K562 (cell line): ENCODE measurements at regions not wholly inside any gene's neighbourhood (a gene's known extent, or its start where the extent isn't known, plus 50 kb on each side); places are given as distances from the start of the nearest gene placed in this dataset.

ENCODE experiments used
- JUND ChIP-seq, 2 experiments: IDR thresholded peaks; 2 replicates in 1 of 2; 3 replicates in 1 of 2; pipeline ENCODE4 v1.6.1; 2011; ENCODE audit warnings: borderline replicate concordance in 2 of 2, low read depth in 2 of 2, low read length in 2 of 2, improper control_type of control experiment in 1 of 2, missing biosample characterization in 1 of 2, missing genetic modification characterization in 1 of 2, missing genetic modification reagents in 1 of 2
- MTF1 ChIP-seq: fragments of 250-450 bp; sonication (Bioruptor Pico); IDR thresholded peaks from 2 replicates; pipeline ENCODE4 v1.9.0; 2021; ENCODE audit warnings: moderate library complexity, mild to moderate bottlenecking, inconsistent platforms, borderline replicate concordance
- PHF8 ChIP-seq: fragments of 200-600 bp; sonication (generic); IDR thresholded peaks from 2 replicates; pipeline ENCODE4 v1.6.1; 2012; ENCODE audit warnings: mixed run types, mild to moderate bottlenecking, inconsistent platforms, low read length, moderate library complexity, borderline replicate concordance
- TF ChIP-seq, protein P1 (sequence below): sonication (generic); formaldehyde crosslinking; IDR thresholded peaks from 2 replicates; pipeline ENCODE4 v1.8.0; 2022; ENCODE audit warnings: missing genetic modification reagents, mild to moderate bottlenecking, borderline replicate concordance
- TF ChIP-seq, protein P2 (sequence below): sonication (generic); formaldehyde crosslinking; IDR thresholded peaks from 2 replicates; pipeline ENCODE4 v1.8.0; 2023; ENCODE audit warnings: mild to moderate bottlenecking, missing genetic modification reagents
- TF ChIP-seq, protein P3 (sequence below): fragments of 250-450 bp; sonication (Bioruptor Pico); IDR thresholded peaks from 2 replicates; pipeline ENCODE4 v1.4.0; 2020; ENCODE audit warnings: borderline replicate concordance
- TF ChIP-seq, protein P4 (sequence below), 3 experiments: IDR thresholded peaks in 2 of 3; conservative IDR thresholded peaks in 1 of 3; 2 replicates each; pipeline ENCODE4 v1.5.1; 2011 to 2012; ENCODE audit warnings: low read length in 3 of 3, mild to moderate bottlenecking in 3 of 3, control low read depth in 2 of 3, improper control_type of control experiment in 1 of 3, inconsistent platforms in 1 of 3, low read depth in 1 of 3, mixed read lengths in 1 of 3, moderate library complexity in 1 of 3; ENCODE audit not compliant: insufficient read depth in 2 of 3

DNA sequence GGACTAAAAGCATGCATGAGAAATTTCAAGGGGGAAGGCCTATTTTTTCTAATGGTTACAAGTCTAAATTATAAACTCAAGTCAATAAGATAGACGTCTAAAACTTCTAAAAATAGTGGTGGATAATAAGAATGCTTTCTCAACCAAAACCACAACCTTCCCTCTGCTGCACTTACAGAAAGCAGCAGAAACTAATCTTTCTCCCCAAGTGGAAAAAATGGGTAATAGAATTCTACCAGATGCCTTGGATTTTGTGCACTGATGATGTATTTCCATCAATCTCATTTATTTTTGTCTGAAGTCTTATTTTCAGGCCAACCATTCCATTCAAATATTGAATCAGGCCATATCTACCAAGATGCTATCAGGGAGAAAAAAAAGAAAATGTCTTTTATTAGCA is 344.7 kb downstream of the NEK10 start (continued):
- TF ChIP-seq JUND (IDR thresholded peaks at IDR 0.05; ENCODE audit: borderline replicate concordance, low read depth, low read length): no peak
- TF ChIP-seq JUND (tag; IDR thresholded peaks at IDR 0.05; ENCODE audit: borderline replicate concordance, low read depth, low read length): no peak
- no peak for TF ChIP-seq PHF8
- TF ChIP-seq, protein P1, sequence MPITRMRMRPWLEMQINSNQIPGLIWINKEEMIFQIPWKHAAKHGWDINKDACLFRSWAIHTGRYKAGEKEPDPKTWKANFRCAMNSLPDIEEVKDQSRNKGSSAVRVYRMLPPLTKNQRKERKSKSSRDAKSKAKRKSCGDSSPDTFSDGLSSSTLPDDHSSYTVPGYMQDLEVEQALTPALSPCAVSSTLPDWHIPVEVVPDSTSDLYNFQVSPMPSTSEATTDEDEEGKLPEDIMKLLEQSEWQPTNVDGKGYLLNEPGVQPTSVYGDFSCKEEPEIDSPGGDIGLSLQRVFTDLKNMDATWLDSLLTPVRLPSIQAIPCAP: no peak
- no peak for TF ChIP-seq MTF1
- TF ChIP-seq, protein P2, sequence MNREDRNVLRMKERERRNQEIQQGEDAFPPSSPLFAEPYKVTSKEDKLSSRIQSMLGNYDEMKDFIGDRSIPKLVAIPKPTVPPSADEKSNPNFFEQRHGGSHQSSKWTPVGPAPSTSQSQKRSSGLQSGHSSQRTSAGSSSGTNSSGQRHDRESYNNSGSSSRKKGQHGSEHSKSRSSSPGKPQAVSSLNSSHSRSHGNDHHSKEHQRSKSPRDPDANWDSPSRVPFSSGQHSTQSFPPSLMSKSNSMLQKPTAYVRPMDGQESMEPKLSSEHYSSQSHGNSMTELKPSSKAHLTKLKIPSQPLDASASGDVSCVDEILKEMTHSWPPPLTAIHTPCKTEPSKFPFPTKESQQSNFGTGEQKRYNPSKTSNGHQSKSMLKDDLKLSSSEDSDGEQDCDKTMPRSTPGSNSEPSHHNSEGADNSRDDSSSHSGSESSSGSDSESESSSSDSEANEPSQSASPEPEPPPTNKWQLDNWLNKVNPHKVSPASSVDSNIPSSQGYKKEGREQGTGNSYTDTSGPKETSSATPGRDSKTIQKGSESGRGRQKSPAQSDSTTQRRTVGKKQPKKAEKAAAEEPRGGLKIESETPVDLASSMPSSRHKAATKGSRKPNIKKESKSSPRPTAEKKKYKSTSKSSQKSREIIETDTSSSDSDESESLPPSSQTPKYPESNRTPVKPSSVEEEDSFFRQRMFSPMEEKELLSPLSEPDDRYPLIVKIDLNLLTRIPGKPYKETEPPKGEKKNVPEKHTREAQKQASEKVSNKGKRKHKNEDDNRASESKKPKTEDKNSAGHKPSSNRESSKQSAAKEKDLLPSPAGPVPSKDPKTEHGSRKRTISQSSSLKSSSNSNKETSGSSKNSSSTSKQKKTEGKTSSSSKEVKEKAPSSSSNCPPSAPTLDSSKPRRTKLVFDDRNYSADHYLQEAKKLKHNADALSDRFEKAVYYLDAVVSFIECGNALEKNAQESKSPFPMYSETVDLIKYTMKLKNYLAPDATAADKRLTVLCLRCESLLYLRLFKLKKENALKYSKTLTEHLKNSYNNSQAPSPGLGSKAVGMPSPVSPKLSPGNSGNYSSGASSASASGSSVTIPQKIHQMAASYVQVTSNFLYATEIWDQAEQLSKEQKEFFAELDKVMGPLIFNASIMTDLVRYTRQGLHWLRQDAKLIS (CRISPR knock-in tag): no peak
- TF ChIP-seq, protein P3, sequence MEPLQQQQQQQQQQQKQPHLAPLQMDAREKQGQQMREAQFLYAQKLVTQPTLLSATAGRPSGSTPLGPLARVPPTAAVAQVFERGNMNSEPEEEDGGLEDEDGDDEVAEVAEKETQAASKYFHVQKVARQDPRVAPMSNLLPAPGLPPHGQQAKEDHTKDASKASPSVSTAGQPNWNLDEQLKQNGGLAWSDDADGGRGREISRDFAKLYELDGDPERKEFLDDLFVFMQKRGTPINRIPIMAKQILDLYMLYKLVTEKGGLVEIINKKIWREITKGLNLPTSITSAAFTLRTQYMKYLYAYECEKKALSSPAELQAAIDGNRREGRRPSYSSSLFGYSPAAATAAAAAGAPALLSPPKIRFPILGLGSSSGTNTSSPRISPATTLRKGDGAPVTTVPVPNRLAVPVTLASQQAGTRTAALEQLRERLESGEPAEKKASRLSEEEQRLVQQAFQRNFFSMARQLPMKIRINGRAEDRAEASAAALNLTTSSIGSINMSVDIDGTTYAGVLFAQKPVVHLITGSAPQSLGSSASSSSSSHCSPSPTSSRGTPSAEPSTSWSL (CRISPR knock-in tag): no peak
- TF ChIP-seq, protein P4, sequence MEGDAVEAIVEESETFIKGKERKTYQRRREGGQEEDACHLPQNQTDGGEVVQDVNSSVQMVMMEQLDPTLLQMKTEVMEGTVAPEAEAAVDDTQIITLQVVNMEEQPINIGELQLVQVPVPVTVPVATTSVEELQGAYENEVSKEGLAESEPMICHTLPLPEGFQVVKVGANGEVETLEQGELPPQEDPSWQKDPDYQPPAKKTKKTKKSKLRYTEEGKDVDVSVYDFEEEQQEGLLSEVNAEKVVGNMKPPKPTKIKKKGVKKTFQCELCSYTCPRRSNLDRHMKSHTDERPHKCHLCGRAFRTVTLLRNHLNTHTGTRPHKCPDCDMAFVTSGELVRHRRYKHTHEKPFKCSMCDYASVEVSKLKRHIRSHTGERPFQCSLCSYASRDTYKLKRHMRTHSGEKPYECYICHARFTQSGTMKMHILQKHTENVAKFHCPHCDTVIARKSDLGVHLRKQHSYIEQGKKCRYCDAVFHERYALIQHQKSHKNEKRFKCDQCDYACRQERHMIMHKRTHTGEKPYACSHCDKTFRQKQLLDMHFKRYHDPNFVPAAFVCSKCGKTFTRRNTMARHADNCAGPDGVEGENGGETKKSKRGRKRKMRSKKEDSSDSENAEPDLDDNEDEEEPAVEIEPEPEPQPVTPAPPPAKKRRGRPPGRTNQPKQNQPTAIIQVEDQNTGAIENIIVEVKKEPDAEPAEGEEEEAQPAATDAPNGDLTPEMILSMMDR (IDR thresholded peaks at IDR 0.05 in 2 of 3, conservative IDR thresholded peaks at IDR 0.05 in 1 of 3; ENCODE audit: insufficient read depth in 2 of 3, low read depth in 1 of 3, low read length in 3 of 3): no peak
